NCI-H128 (cell line): ENCODE measurements at regions not wholly inside any gene's neighbourhood (a gene's known extent, or its start where the extent isn't known, plus 50 kb on each side); places are given as distances from the start of the nearest gene placed in this dataset.

Experiments used
- DNase-seq: peaks from one replicate; lab custom pipeline; 2025; ENCODE audit not compliant: unreplicated experiment; lab: John Stamatoyannopoulos, UW

DNA sequence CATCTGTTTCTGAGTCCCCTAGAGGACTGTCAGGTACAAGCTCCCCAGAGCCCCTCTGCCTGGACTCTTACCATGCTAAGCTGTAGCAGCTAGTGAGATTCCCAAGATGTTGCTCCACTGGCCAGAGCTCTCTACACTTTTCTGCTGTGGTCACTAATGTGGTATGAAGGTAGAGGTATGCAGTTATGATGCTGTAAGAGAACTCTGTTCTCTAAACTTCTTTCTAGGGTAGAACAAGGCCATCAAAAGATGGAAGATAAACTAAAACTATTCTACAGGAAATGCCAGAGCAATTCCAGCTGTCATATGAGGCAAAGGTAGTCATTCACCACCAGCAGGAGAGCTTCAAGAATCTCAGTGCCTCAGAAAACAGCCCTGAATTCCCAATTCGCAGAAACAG is 517.4 kb upstream of the ARRDC4 start:
- no peak for DNase-seq

- DNase-seq = no peak
Measured at GRCh38 chr15:97446138-97446537, 514.4 kb upstream of the ARRDC4 start.

- DNase-seq = no peak
Measured at GRCh38 chr15:97456521-97457202, 503.8 kb upstream of the ARRDC4 start.

GRCh38 chr15:97457203-97457847 is 503.2 kb upstream of the ARRDC4 start:
- no peak for DNase-seq

GRCh38 chr15:97459771-97460170 is 500.7 kb upstream of the ARRDC4 start:
- DNase-seq = no peak

DNA sequence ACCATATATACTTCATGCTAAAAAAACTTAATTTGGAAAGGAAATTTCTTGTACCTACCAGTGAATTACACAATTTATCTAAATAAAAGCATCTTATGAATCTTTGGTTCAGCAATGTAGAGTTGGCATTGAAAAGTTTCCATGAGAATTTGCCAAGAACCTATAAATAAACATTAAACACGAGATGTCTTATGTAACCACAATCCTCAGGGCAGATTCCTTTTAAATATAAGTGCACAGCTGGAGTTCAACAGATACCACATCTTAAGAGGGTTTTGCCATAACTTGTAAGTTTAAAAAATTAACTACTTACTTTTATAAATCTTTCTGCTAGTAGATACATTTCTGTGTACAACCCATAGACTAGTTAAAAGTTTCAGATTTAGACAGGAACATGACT is 499.3 kb upstream of the ARRDC4 start:
- no peak for DNase-seq

DNA sequence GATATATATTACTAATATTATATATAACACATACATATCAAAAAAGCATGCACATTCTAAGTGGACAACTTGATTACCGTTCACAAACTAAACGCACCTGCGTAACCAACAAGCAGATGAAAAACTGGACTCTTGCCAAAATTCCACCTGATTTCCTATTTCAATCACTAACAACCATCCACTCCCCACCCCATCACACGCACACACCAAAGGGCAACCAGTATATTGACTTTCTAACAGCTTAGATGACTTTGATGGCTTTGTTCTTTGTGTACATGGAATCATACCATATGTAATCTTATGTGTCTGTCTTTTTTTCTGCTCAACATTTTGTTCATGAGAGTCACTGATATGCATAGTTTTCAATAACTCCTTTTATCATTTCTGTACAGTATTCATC is 496.8 kb upstream of the ARRDC4 start:
- DNase-seq = no peak

GRCh38 chr15:97470417-97470816 is 490.1 kb upstream of the ARRDC4 start:
- DNase-seq = no peak

DNA sequence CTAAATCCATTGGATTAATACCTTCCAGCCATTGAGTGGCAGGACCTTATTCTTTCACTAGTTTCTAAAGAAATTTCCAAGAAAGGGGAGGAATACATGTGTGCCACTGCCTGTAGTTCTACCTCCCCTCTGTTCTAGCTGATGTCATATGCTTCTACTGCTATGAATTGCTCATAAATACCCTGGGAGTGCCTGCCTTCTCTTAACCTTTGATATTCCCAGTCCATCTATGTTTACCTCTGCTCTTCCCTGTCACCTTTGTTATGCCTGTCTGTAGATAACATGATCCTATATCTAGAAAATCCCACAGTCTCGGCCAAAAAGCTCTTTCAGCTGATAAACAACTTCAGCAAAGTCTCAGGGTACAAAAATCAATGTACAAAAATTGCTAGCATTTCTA is 486.9 kb upstream of the ARRDC4 start:
- no peak for DNase-seq

GRCh38 chr15:97479957-97480356 is 480.5 kb upstream of the ARRDC4 start:
- DNase-seq = no peak

DNA sequence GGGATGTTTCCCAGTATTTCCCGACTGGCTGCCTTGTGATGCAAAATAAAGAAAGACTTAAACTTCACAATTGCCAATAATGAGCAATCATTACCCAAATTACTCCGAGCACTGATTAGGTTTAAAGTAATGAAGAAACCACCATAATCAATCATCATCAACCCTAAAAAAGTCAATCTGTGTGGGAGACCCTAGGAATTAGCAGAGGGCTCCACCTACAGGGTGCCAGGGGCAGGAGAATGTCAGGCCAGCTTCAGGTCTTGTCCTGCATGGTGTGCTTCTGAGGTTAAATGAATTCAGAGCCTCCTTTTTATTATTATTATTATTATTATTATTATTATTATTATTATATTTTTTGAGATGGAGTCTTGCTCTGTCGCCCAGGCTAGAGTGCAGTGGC is 478.0 kb upstream of the ARRDC4 start:
- no peak for DNase-seq

DNA sequence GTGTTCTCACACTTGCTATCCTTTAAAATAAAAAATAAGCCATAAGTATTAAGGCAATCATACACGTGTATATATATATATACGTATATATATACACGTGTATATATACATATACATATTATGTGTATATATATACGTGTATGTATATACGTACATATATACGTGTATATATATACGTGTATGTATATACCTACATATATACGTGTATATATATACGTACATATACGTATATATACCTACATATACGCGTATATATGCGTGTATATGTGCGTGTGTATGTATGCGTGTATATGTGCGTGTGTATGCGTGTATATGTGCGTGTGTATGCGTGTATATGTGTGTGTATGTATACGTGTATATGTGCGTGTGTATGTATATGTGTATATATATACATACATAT is 477.3 kb upstream of the ARRDC4 start:
- DNase-seq = no peak

DNA sequence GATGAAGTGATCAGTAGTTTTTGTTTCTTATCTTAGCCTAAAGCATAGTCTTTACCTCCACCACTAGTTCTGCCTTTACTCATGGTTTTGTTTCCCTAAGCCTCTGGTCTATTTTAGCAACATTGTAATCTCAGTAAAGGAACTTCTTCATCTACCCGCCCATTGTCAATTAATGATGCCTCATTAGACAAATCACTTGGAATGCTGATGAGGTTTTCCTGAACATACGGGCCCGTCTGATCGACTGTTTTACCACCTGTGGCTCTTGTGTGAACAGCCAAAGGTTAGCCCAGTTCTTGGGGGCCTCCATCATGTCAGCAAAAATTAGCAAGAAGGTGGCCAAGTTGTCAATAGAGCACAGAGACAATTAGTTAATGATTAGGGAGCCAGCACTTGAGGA is 470.1 kb upstream of the ARRDC4 start:
- no peak for DNase-seq

GRCh38 chr15:97501291-97501690 is 459.2 kb upstream of the ARRDC4 start:
- DNase-seq = no peak

DNA sequence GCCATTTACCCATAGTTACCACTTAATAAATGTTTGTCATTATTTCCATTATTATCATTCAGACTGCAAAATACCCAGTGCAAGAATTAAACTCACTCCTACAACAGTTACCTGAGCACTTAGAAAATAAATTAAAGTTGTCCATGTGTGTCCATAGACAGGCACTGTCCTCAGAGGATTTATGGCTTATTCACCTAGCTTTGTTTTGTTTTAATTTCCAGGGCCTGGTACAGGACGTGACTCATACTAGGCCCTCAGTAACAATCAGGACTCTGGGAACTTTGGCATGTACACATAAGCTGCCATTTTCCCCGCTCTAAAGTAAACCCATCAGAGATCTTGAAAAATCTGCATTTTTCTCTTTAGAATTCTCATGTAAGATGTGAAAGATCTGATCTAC is 458.5 kb upstream of the ARRDC4 start:
- no peak for DNase-seq

DNA sequence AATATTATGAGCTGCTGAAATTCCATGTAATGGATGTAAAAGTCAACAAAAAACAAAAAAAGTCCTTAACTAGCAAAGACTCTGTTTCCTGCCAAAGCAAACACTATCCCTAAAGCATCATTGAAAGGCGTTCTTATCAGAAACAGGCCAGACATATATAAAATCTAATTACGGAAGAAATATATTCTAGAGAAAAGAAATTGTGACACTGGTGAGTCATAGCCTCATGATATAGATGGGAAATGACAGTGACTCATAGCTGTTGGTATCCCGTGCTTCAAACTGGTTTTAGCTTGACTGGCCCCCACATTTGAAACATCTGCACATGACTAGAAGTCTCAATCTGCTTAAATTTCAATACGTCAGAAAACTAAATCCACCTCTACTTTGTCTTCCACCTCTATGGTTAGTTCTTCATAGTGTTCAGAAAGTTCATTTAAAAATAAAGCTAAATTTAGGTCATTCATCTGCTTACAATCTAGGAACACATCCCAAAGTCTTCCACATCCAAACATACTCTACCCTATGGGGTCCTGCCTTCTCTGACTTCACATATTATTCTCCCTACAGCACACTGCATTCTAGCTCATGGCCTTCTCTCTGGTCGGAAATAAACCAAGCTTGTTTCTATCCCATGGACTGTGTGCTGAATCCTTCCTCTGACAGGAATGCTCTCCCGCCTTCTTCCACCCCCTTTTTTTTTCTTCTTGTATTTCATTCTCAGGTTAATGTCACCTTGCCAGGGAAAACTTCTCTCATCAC is 456.3 kb upstream of the ARRDC4 start:
- DNase-seq = no peak

DNA sequence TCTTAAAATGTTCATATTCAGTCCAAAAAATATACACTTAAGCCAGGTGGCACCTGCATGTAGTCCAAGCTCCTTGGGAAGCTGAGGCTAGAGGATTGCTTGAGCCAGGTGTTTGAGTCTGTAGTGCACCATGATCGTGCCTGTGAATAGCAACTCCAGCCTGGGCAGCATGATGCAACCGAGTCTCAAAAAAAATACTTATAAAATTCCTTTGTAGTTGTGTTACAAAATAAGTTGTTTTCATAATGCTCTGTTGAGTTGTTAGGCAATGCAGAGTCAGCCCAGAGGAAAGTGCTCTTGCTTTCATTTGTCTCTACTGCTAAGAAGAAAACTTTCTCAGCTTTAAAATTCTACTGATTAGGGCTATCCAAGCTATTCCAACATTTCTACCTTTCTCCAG is 442.8 kb upstream of the ARRDC4 start:
- DNase-seq = no peak

- no peak for DNase-seq
Measured at GRCh38 chr15:97520689-97521088, 439.8 kb upstream of the ARRDC4 start.

DNA sequence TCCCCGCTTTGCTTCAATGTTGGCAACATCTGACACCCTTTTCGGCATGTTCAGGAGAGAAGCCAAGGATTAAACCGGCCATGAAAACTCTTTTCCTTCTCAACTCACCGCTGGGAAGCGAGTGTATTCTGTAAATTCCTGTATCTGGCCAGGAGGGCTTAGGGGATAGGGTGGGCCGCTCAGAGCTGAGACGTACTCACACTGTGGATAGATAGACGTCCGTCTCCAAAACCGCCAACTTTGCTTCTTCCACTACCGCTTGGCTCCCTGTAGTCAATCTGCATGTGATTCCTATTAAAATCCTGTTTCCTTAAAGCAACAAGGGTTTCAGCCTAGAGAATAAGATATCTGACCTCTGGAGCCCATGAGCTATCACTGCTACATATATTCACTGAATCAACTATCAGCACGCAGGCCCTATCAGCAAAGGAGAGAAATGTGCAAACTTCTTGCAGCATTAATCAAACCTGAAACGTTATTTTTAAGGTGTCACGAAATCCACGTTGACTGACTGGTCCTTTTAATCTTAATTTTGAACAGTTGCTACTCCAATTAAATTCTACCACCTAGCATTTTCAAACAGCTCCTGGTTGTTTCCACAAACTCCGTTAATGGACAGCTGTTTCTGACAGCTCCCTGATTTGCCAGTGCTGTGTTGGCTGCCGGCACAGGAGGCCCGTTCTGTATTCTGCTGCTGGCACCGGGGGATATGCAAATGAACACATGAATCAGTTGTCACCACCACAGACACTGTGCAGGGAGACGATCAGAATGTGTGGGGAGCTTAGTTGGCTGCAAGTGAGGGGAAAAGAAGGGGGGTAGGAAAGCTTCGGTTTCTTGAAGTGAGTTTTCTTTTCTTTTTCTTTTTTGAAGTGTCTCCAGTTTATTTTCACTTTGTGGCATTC is 438.9 kb upstream of the ARRDC4 start:
- no peak for DNase-seq

DNA sequence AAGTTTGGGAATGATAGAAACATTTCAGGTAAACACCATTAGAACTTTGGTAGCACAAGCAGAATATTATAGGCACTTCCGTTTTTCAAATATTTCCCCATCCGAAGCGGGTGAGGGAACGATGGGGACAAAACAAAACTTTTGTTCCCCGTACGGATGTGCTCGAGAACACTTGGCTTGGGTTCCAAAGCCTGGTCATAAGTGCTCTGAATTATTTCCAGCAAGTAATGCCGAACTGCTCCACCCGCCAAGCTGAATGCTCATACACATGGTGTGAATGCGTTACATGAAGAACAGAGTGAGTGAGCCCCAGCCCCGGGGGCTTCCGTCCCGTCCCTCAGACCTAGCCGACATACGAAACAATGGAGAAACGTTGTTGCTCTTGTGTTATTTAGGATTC is 438.2 kb upstream of the ARRDC4 start:
- DNase-seq = no peak

GRCh38 chr15:97525809-97526208 is 434.7 kb upstream of the ARRDC4 start:
- no peak for DNase-seq
